ENCODE measurements at regions not wholly inside any gene's neighbourhood (a gene's known extent, or its start where the extent isn't known, plus 50 kb on each side); places are given as distances from the start of the nearest gene placed in this dataset.

GRCh38 chr18:49727816-49728215 is 85.5 kb downstream of the ACAA2 start:
- no peak overlapping the region for H4K91ac ChIP-seq (ENCODE audit: low read depth, low read length, poor library complexity)
- no peak overlapping the region for H3K18ac ChIP-seq (ENCODE audit: low read length)
- H2BK120ac ChIP-seq (ENCODE audit: low read depth, low read length): peak overlapping the region; percentile 81
- no peak overlapping the region for H2AFZ ChIP-seq (ENCODE audit: low read length)
- no CpG with 5 or more reads among the region's 10 CpGs for WGBS, 2 donors (ENCODE audit: extremely low coverage in 2 of 2, insufficient read length in 2 of 2, insufficient replicate concordance in 1 of 2)
- no peak overlapping the region for H3K4ac ChIP-seq (ENCODE audit: low read length)
- H3K9me3 ChIP-seq (replicated peaks in 1 of 2; ENCODE audit: control insufficient read depth in 2 of 2, insufficient read depth in 1 of 2, low read depth in 1 of 2, low read length in 2 of 2): no peaks in the 10 kb centered on the region
- no peak overlapping the region for H4K8ac ChIP-seq (ENCODE audit: low read depth, low read length)
- H2AK5ac ChIP-seq (ENCODE audit: low read depth, low read length): peak overlapping the region; percentile 1
- H3K4me1 ChIP-seq (ENCODE audit: control insufficient read depth in 2 of 2, insufficient read depth in 1 of 2, low read depth in 1 of 2, low read length in 2 of 2): peaks cover 17% of the 10 kb centered on the region in 2 donors
- no peak for DNase-seq (ENCODE audit: low spot score)
- peak overlapping the region; percentile 43 for H2BK12ac ChIP-seq (ENCODE audit: low read length)
- H3K27ac ChIP-seq (replicated peaks; ENCODE audit: low read length): no peak overlapping the region
- no peak overlapping the region for H3K9ac ChIP-seq (ENCODE audit: low read depth, low read length, poor library complexity)
- no peaks in the 10 kb centered on the region for H3K27me3 ChIP-seq (ENCODE audit: control insufficient read depth in 3 of 3, insufficient read depth in 3 of 3, low read depth in 1 of 3, low read length in 3 of 3)
- no peak overlapping the region for H3K23ac ChIP-seq (ENCODE audit: low read depth, low read length, poor library complexity)
- no peaks in the 10 kb centered on the region for H3K36me3 ChIP-seq (replicated peaks in 1 of 2; ENCODE audit: control insufficient read depth in 2 of 2, insufficient read depth in 2 of 2, low read length in 2 of 2)
- no peaks in the 10 kb centered on the region for H3K79me1 ChIP-seq (ENCODE audit: low read depth, low read length)
- no peak overlapping the region for H3K14ac ChIP-seq (ENCODE audit: low read length)
- no peak overlapping the region for H2BK15ac ChIP-seq (ENCODE audit: low read length)
- no peak overlapping the region for H3K4me2 ChIP-seq (ENCODE audit: insufficient read depth, low read length, poor library complexity, severe bottlenecking)
- no peak overlapping the region for H3K4me3 ChIP-seq (ENCODE audit: low read length in 2 of 2)
- H2BK5ac ChIP-seq (ENCODE audit: low read length): no peak overlapping the region

DNA sequence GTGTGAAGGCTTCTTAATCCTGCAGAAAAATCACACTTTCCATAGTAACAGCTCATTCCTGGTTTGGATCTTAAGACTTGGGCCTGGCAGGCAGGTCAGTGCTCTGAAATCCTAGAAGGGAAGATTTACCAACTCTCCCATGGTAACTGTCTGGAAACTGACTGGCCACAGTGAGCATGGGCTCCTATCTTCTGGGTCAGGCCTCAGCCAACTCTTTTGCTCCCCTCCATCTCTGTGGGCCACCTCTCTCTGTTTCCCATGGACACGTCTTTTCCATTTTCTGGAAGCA is 86.7 kb downstream of the ACAA2 start:
- peak overlapping the region; percentile 12 for H4K91ac ChIP-seq (ENCODE audit: low read depth, low read length, poor library complexity)
- no peak overlapping the region for H3K14ac ChIP-seq (ENCODE audit: low read length)
- H2BK120ac ChIP-seq (ENCODE audit: low read depth, low read length): no peak overlapping the region
- no peak overlapping the region for H3K4me2 ChIP-seq (ENCODE audit: insufficient read depth, low read length, poor library complexity, severe bottlenecking)
- H3K79me1 ChIP-seq (ENCODE audit: low read depth, low read length): no peaks in the 10 kb centered on the region
- H4K8ac ChIP-seq (ENCODE audit: low read depth, low read length): no peak overlapping the region
- no peak overlapping the region for H3K4me3 ChIP-seq (ENCODE audit: low read length in 2 of 2)
- H2BK5ac ChIP-seq (ENCODE audit: low read length): no peak overlapping the region
- H3K4me1 ChIP-seq (ENCODE audit: control insufficient read depth in 2 of 2, insufficient read depth in 1 of 2, low read depth in 1 of 2, low read length in 2 of 2): peaks cover 15 to 17% of the 10 kb centered on the region in 2 donors
- no peak overlapping the region for H3K23ac ChIP-seq (ENCODE audit: low read depth, low read length, poor library complexity)
- no peaks in the 10 kb centered on the region for H3K36me3 ChIP-seq (replicated peaks in 1 of 2; ENCODE audit: control insufficient read depth in 2 of 2, insufficient read depth in 2 of 2, low read length in 2 of 2)
- no peak overlapping the region for H3K4ac ChIP-seq (ENCODE audit: low read length)
- H3K9ac ChIP-seq (ENCODE audit: low read depth, low read length, poor library complexity): no peak overlapping the region
- WGBS, 2 donors (ENCODE audit: extremely low coverage in 2 of 2, insufficient read length in 2 of 2, insufficient replicate concordance in 1 of 2): no CpG with 5 or more reads among the region's 1 CpG
- peak overlapping the region; percentile 94 for H3K27ac ChIP-seq (replicated peaks; ENCODE audit: low read length)
- no peak overlapping the region for H2BK15ac ChIP-seq (ENCODE audit: low read length)
- no peaks in the 10 kb centered on the region for H3K27me3 ChIP-seq (ENCODE audit: control insufficient read depth in 3 of 3, insufficient read depth in 3 of 3, low read depth in 1 of 3, low read length in 3 of 3)
- DNase-seq (ENCODE audit: low spot score): no peak
- peak overlapping the region; percentile 62 for H3K18ac ChIP-seq (ENCODE audit: low read length)
- no peak overlapping the region for H2BK12ac ChIP-seq (ENCODE audit: low read length)
- H2AK5ac ChIP-seq (ENCODE audit: low read depth, low read length): no peak overlapping the region
- peaks cover 0 to 4% of the 10 kb centered on the region in 2 donors for H3K9me3 ChIP-seq (replicated peaks in 1 of 2; ENCODE audit: control insufficient read depth in 2 of 2, insufficient read depth in 1 of 2, low read depth in 1 of 2, low read length in 2 of 2)
- H2AFZ ChIP-seq (ENCODE audit: low read length): peak overlapping the region; percentile 70

GRCh38 chr18:49725809-49726674 is 87.3 kb downstream of the ACAA2 start:
- H3K23ac ChIP-seq (ENCODE audit: low read depth, low read length, poor library complexity): no peak overlapping the region
- no peak overlapping the region for H3K4me2 ChIP-seq (ENCODE audit: insufficient read depth, low read length, poor library complexity, severe bottlenecking)
- H3K4ac ChIP-seq (ENCODE audit: low read length): no peak overlapping the region
- H2BK120ac ChIP-seq (ENCODE audit: low read depth, low read length): no peak overlapping the region
- DNase-seq (ENCODE audit: low spot score): peak; percentile 61
- peaks cover 0 to 4% of the 10 kb centered on the region in 2 donors for H3K9me3 ChIP-seq (replicated peaks in 1 of 2; ENCODE audit: control insufficient read depth in 2 of 2, insufficient read depth in 1 of 2, low read depth in 1 of 2, low read length in 2 of 2)
- WGBS, 2 donors (ENCODE audit: extremely low coverage in 2 of 2, insufficient read length in 2 of 2, insufficient replicate concordance in 1 of 2): no CpG with 5 or more reads among the region's 13 CpGs
- no peaks in the 10 kb centered on the region for H3K36me3 ChIP-seq (replicated peaks in 1 of 2; ENCODE audit: control insufficient read depth in 2 of 2, insufficient read depth in 2 of 2, low read length in 2 of 2)
- no peak overlapping the region for H3K9ac ChIP-seq (ENCODE audit: low read depth, low read length, poor library complexity)
- peak overlapping the region; percentile 62 for H3K18ac ChIP-seq (ENCODE audit: low read length)
- peaks cover 13 to 15% of the 10 kb centered on the region in 2 donors for H3K4me1 ChIP-seq (ENCODE audit: control insufficient read depth in 2 of 2, insufficient read depth in 1 of 2, low read depth in 1 of 2, low read length in 2 of 2)
- H2BK5ac ChIP-seq (ENCODE audit: low read length): no peak overlapping the region
- no peak overlapping the region for H4K91ac ChIP-seq (ENCODE audit: low read depth, low read length, poor library complexity)
- H3K4me3 ChIP-seq (ENCODE audit: low read length in 2 of 2): no peak overlapping the region
- H2AK5ac ChIP-seq (ENCODE audit: low read depth, low read length): no peak overlapping the region
- no peaks in the 10 kb centered on the region for H3K27me3 ChIP-seq (ENCODE audit: control insufficient read depth in 3 of 3, insufficient read depth in 3 of 3, low read depth in 1 of 3, low read length in 3 of 3)
- no peaks in the 10 kb centered on the region for H3K79me1 ChIP-seq (ENCODE audit: low read depth, low read length)
- H2BK12ac ChIP-seq (ENCODE audit: low read length): no peak overlapping the region
- H3K27ac ChIP-seq (replicated peaks; ENCODE audit: low read length): peak overlapping the region; percentile 94
- no peak overlapping the region for H3K14ac ChIP-seq (ENCODE audit: low read length)
- H4K8ac ChIP-seq (ENCODE audit: low read depth, low read length): no peak overlapping the region
- H2AFZ ChIP-seq (ENCODE audit: low read length): peak overlapping the region; percentile 70
- no peak overlapping the region for H2BK15ac ChIP-seq (ENCODE audit: low read length)

DNA sequence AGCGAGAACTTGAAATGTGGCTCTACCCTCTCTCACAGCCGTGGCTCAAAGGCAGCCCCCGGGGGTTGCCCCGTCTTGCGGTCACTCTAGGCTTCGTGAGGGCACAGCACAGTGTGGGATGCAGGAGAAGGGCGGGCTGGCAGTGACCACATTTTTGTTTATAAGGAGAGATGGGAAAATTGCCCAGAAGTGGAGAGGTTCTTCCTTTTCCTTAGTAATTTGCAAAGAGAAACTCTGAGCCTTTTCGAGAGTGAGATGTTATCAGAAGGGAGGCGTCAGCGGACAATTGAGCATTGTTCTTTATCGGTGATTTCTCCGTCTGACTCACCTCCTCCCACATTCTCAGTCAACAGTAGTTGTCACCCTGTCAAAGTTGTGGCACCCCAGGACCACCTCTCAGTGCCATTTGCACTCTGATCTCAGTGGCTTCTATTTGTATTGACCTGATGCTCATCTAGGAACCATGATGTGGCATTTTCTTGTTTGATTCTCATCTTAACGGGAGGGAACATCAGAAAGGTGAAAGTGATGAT is 89.6 kb downstream of the ACAA2 start:
- Histone ChIP-seq H3K14ac (ENCODE audit: low read length) (no peak overlapping the region), H2AK5ac (ENCODE audit: low read depth, low read length) (no peak overlapping the region), H3K27ac (replicated peaks; ENCODE audit: low read length) (no peak overlapping the region), H3K4ac (ENCODE audit: low read length) (no peak overlapping the region), H2BK15ac (ENCODE audit: low read length) (no peak overlapping the region), H2BK12ac (ENCODE audit: low read length) (no peak overlapping the region), H2AFZ (ENCODE audit: low read length) (no peak overlapping the region), H3K23ac (ENCODE audit: low read depth, low read length, poor library complexity) (no peak overlapping the region), H3K4me1 (ENCODE audit: control insufficient read depth in 2 of 2, insufficient read depth in 1 of 2, low read depth in 1 of 2, low read length in 2 of 2) (peaks cover 11 to 12% of the 10 kb centered on the region in 2 donors), H3K36me3 (replicated peaks in 1 of 2; ENCODE audit: control insufficient read depth in 2 of 2, insufficient read depth in 2 of 2, low read length in 2 of 2) (no peaks in the 10 kb centered on the region), H3K27me3 (ENCODE audit: control insufficient read depth in 3 of 3, insufficient read depth in 3 of 3, low read depth in 1 of 3, low read length in 3 of 3) (no peaks in the 10 kb centered on the region), H3K4me2 (ENCODE audit: insufficient read depth, low read length, poor library complexity, severe bottlenecking) (no peak overlapping the region), H3K9me3 (replicated peaks in 1 of 2; ENCODE audit: control insufficient read depth in 2 of 2, insufficient read depth in 1 of 2, low read depth in 1 of 2, low read length in 2 of 2) (peaks cover 0 to 4% of the 10 kb centered on the region in 2 donors), H4K91ac (ENCODE audit: low read depth, low read length, poor library complexity) (no peak overlapping the region), H3K4me3 (ENCODE audit: low read length in 2 of 2) (no peak overlapping the region), H2BK120ac (ENCODE audit: low read depth, low read length) (no peak overlapping the region), H3K18ac (ENCODE audit: low read length) (no peak overlapping the region), H4K8ac (ENCODE audit: low read depth, low read length) (no peak overlapping the region), H3K79me1 (ENCODE audit: low read depth, low read length) (no peaks in the 10 kb centered on the region), H2BK5ac (ENCODE audit: low read length) (no peak overlapping the region), H3K9ac (ENCODE audit: low read depth, low read length, poor library complexity) (no peak overlapping the region)
- no peak for DNase-seq (ENCODE audit: low spot score)
- WGBS, 2 donors (ENCODE audit: extremely low coverage in 2 of 2, insufficient read length in 2 of 2, insufficient replicate concordance in 1 of 2): no CpG with 5 or more reads among the region's 13 CpGs

Data from neuronal stem cell (in vitro differentiated cells).